ENCODE measurements at regions not wholly inside any gene's neighbourhood (a gene's known extent, or its start where the extent isn't known, plus 50 kb on each side); places are given as distances from the start of the nearest gene placed in this dataset.
A peak's percentile ranks its signal among the peaks of the same experiment; 100 is the strongest.

DNA sequence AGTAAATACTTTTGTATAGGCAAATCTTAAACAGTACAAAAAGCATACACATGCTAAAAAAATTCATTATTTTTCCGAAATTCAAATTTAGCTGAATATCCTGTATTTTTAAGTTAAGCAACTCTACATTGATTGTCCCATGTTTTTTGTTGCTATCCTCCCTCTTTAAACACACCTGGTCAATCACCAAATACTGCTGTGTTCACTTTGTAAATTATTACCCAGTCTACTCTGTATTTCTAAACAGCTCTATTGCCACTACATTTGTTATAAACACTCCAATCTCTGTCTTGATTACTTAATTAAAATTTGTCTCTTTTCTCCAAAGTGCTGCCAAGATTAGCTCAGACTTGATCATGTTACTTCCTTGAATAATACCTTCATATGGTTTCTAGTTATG, 466.5 kb upstream of the GJE1 start:
- no peak for DNase-seq

DNA sequence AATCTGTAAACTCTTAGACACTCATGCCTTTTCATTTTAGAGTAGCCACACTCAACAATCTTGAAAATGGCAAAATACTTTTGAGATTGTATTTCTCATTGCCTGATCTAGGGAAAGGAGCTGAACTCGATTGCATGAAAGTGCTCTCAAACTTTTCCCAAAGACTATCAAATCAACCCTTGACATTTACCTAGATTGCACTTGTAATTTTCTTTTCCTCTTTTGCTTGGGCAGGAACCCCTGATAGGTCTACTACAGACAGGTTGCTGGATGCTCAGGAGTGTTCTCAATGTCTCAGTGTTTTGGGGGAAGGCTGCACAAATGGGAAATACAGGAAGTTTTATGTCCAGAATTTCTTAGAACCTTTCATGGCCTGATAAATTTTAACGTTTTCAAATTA, 468.0 kb upstream of the GJE1 start:
- no peak for DNase-seq

DNA sequence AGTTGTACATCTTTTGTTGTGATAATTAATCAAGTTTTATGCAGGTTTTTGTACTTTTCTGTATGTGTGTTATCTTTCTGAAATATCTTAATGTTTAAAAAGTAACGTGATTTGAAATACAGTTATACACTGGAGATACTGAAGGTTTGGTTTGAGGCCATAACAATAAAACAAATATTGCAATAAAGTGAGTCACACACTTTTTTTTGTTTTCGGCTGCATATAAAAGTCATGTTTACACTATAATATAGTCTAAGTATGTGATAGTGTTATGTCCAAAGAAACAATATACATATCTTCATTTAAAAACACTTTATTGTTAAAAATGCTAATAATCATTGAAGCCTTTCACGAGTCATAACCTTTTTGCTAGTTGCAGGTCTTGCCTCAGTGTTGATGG, 473.1 kb upstream of the GJE1 start:
- DNase-seq, result no peak

DNA sequence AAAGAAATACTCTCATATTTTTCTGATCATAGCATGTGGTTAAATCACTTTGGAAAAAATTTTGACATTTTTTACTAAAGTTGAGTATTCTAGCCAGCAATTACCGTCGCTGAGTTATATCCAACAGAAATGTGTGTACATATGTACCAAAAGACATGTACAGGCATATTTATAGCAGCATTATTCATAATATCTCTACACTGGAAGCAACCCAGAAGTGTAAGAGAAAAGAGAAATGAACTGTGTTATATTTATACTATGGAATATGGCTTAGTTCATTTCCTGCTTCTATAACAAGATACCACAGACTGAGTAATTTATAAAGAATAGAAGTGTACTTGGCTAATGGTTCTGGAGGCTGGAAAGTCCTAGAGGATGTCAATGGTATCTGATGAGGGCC, 474.0 kb upstream of the GJE1 start:
- no peak for DNase-seq

DNA sequence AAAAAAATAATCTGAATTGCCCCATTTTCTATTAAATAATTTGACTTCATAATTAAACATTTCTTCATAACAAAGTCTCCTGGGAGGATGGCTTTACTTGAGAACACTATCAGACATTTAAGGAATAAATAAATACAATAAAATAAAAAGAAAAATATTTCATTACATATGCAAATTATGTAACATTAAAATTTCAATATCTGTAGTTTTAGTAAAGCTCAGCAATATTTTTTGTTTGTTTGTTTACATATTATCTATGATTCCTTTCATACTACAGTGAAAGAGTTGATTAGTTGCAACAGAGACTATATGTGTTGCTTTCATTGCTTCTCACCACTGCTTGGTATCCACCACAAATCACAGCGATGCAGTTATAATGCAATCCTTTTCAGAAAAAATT, 474.9 kb upstream of the GJE1 start:
- no peak for DNase-seq

DNA sequence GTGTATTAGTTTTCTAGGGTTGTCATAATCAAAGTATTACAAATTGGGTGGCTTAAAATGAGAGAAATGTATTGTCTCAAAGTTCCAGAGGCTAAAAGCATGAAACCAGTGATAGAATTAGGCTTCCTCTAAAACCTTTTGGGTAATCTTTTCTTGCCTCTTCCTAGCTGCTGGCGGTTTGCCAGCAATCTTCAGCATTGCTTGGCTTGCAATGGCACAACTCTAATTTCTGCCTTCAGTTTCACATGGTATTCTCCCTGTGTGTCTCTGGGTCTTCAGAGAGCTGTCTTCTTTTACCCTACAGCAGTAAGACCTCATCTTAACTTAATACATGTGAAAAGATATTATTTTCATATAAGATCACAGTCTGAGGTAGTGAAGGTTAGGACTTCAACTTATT, 479.1 kb upstream of the GJE1 start:
- DNase-seq, result no peak

DNA sequence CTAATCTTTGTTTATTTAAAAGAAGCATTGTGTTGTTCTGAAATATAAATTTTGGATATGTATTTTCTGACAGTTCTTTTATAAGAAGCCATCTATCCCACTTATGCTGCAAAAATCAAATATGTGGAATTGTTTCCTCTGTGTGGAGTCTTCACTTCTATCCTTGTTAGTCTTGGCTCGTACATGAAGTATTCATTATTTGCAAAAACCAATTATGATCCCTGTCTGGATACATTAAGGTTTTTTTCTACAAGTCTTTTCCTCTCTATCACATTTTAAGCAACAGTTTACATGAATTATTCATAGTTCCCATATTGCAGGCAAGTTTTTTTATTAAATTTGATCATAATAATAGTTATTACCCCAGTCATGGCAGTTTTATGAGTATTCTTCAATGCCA, 490.8 kb upstream of the GJE1 start:
- no peak for DNase-seq

DNA sequence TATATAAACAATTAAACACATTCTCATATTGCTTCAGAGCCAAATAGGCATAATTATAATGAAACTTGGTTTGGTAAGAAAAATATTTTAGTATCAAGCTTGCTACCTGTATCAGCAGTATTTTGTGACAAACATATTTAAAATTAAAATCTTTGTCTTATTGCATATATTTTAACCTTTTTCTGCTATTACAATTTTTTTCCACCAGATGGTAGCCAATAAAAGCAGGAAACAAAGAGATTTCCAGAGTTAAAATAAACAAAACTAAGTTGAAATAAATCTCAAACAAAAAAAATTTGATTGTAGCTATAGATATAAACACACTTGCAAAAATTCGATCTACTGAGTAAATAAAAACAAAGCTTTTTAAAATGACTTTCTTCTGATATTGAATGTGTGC, 491.3 kb upstream of the GJE1 start:
- no peak for DNase-seq

DNA sequence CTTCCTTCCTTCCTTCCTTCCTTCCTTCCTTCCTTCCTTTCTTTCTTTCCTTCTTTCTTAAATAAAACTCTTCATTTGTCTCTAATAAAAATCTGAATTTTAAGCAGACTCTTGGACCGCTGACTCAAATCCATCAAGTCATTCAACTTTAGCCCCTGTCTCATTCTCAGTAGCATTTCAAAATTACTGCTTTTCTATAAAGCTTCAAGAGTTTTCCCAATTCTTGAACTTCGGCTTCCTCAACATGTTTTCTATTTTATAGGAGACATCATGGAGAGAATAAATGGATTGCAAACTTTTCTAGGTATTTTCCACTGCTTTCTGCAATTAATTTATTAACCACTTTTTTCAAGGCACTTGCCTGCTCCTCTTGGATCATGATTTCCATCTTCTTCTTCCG, 497.1 kb upstream of the GJE1 start:
- no peak for DNase-seq

DNA sequence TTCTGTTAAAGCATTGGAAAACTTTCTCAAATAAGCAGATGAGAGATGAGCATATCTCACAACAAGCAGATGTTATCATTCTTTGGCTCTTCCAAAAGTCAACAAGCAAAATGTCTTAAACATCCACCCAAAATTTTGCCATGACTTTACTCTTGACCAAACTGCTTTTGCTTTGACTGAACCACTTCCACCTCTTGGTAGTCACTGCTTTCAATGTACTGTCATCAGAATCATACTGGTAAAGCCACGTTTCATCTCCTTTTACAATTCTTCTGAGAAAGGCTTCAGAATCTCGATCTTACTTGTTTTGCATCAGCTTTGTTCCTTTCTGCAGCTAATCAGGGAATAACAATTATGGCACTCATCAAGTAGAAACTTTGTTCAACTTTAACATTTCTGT, 498.5 kb upstream of the GJE1 start:
- DNase-seq, result no peak

DNA sequence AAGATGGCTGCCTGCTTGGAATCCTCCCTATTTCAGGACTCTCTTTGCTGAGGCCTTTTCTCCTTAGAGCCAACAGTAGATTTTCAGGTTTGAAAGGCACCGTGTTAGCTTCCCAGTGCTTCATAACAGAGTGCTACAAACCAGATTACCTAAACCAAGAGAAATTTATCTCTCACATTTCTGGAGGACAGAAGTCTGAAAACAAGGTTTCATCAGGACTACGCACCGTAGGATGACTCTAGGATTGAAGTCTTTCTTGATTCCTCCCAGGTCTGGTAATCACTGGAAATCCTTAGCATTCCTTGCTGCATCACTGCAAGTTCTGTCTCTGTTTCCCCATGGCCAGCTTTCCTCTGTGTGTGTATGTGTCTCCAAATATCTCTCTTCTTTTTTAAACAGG, 508.4 kb upstream of the GJE1 start:
- DNase-seq, result no peak

DNA sequence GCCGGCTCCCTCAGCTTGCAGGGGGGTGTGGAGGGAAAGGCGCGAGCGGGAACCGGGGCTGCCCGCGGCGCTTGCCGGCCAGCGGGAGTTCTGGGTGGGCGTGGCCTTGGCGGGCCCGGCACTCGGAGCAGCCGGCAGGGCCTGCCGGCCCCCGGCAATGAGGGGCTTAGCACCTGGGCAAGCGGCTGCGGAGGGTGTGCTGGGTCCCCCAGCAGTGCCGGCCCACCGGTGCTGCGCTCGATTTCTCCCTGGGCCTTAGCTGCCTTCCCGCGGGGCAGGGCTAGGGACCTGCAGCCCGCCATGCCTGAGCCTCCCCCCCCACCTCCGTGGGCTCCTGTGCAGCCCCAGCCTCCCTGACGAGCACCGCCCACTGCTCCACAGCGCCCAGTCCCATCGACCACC, 514.5 kb upstream of the GJE1 start:
- DNase-seq, result no peak

DNA sequence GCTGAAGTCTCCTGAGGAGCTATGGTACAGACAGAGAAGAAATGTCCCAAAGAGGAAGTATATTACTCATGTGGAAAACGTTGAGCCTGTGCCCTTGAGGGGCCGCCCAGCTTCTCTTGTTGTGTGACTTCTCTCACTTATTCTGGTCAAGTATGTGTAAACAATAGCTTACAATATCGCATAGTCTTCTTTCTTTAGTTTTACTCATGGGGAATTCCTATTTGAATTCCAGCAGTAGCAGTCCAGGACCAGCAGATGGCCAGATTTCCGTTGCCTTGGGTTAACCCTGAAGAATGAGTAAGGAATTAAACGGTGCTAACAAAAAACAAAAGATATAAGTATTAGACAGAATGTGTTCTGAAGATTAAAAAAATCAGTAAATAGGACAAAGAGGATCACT, 522.0 kb upstream of the GJE1 start:
- DNase-seq, result no peak

DNA sequence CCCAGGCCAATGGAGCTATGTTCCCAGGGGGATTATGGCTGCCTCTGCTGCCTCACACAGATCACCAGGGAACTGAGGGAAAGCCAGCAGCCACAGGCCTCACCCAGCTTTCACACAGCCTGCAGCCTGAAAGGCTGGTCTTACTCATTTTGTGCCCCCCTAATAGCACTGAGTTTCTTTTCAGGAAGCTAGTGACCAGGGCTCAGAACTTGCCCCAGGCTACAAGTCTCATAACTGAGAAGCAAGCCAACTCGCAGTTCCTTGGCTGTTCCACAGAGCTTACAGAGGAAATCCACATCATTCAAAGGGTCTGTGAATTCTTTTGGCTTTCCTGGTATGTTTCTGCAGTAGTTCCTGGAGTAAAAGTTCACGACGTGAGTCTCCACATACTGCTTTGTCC, 524.8 kb upstream of the GJE1 start:
- DNase-seq, result no peak

DNA sequence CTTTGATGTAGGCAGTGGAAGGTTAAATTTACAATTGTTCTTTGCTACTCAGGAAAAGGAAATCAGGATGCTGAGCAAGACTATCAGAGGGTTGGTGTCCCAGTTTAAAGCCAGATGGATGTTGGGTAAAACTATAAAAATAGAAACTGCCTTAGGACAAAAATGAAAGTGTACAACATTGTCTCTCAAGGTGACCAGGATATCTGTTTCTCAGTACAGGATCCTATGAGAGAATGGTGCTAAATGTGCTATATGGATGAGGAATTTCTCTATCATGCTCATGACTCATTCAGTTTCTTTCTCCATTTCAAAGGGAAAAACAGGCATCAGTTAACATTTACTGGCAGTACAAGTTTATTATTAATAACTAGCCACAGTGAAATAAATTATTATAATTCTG, 534.2 kb upstream of the GJE1 start:
- no peak for DNase-seq

DNA sequence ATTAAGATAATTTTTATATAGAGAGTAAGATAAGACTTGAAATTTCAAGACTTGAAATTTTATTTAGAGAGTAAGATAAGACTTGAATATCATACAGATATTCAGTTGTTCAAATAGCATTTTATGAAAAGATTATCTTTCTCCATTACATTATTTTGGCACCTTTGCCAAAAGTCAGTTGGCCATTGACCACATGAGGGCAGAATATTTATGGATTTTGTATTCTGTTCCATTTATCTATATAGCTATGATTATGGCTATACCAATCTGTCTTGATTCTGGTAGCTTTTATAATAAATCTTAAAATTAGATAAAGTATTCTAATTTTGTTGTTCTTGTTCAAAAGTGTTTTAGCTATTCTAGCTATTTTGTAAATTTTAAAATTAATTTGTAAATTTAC, 537.9 kb upstream of the GJE1 start:
- DNase-seq, result no peak

DNA sequence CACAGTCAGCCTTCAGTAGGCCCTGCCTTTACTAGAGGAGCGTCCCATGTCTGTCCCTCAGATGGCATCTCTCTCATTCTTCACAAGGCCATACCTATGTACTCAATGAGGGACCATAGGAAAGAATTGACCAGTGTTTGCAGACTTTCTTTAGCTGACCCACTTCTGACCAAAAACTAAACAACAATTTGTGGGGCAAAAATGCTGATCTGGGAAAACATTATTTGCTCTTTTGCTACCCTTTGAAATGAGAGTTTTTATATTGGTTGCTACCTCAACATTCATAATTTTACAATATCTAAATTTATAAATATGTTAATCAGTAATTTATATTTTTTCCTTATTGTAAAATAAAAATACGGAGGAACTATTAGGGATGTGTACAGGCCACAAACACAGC, 539.4 kb upstream of the GJE1 start:
- no peak for DNase-seq

DNA sequence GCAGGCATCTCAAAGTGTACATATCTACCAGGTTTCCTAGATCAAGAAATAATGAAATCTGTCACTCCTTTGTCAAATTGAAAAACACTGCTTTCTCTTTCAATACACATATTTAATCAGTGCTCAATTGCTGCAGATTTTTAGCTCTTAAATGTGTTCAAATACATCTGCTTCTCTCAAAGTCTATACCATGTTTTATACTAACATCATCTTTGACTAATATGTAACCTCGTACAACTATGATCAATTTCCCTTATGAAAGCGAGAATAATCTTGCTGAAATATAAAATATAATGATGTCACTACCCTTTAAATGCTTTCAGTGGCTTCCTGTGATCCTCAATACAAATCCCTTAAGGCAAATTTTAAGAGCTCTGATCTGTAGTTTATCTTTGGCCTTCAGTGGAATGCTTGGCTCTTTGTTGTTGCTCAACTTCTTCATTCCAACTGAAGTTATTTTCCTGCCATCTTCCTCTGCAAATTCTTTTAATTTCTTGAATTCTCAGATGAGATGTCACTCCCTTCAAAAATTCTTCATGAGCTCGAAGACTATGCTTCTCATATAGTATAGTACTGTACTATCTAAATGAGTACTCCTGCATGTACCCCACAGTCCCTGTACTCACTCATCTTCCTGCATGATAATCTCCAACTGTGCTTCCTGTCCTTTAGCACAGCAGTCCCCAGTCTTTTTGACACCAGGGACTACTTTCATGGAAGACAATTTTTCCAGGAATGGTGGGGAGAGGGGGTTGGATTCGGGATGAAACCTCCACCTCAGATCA, 545.1 kb upstream of the GJE1 start:
- no peak for DNase-seq

DNA sequence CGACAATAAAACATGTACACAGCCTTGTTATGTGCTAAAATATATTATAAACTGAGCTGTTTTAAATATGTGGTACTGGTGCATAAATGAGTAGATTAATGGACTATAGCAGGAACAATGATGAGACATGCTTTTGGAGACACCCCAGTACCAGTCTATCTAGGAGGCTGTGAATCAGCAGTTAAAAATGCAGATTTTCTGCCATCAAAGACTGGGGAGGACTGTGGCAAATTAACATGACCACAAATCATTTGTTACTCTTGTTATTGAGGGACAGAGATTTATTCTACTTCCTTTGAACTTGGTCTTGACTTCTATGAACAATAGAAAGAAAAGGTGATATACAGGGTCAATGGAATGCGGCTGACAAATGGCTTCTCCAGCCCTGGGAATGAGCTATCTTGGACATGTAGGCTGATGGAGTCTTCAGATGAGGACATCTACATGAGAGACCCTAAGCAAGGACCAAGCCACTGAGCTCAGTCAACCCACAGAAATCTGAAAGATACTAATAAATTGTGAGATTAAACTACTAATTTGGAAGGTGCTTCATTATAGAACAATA, 551.7 kb upstream of the GJE1 start:
- no peak for DNase-seq

DNA sequence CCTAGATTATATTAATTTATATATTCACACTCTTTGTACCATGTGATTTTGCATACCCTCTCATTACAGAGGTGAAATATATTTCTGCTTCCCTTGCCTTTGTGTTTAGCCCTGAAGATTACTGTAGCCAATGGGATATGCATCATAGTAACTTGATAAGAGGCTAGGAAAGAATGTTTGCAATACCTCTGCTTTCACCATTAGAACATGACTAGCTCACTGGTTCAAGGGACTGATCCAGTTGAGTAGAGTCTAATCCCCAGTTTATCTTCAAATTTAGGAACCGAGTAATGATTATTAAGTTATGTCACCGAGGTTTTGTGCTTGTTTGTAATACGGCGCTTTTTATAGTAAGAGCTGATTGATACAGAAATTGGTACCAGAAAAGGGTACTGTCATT, 552.6 kb upstream of the GJE1 start:
- DNase-seq, result no peak

DNA sequence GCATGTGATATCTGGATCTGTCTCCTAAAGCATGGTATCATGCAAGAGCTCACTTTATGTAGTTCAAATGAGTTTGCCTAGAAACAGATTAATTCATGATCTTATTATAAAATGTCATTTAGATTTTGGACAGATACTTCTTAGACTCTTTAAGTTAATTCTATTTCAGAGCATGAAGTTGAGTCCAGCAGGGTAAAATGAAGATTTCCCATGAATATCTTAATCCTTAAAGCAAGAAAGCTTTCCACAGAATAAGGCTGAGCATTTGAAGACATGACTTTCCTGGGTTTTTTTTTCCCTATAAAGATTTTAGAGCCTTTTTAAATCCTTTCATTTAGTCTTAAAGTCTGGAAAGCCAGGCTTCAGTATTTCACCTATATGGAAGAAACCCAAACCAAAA, 556.0 kb upstream of the GJE1 start:
- DNase-seq, result no peak

DNA sequence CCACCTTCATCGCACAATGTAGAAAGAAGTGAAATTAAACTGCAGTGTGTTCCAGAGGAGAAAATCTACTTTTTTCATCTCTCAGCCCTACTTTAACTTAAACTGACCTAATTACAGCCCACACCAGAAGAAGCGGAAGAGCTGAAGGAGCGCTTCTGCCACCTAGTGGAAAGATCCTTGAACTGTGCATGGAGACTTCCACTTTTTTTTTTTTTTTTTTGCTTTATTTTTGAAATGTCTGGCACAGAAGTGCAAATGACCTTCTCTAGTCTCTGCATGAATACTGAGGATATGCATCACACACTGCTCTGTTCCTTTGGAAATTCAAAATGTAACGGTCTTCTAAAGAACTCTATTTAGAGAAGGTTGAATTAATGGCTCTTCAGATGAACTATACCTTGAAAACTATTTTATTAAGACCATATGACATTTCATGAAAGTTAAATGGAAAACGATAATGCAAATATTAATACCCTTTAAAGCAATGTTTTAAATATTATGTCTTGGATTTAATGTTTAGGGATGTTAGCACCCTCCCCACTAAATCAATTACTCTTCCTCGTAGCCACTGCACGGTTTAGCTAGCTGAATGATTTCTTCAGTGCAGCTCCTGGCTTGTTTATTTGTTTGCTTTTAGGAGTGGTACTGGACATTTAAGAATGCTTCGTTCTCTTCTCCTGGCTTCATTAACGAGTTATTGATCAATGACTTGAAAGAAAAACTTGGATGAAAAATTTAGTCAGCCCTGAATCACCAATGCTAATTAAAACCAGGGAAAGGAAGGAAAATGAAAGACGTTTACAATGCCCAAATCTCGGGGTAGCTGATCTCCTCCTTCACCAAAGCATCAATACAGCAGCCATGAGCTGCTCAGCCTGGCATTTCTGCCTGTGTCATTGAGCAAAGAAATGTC, 569.6 kb upstream of the GJE1 start:
- DNase-seq, result peak; percentile 69

DNA sequence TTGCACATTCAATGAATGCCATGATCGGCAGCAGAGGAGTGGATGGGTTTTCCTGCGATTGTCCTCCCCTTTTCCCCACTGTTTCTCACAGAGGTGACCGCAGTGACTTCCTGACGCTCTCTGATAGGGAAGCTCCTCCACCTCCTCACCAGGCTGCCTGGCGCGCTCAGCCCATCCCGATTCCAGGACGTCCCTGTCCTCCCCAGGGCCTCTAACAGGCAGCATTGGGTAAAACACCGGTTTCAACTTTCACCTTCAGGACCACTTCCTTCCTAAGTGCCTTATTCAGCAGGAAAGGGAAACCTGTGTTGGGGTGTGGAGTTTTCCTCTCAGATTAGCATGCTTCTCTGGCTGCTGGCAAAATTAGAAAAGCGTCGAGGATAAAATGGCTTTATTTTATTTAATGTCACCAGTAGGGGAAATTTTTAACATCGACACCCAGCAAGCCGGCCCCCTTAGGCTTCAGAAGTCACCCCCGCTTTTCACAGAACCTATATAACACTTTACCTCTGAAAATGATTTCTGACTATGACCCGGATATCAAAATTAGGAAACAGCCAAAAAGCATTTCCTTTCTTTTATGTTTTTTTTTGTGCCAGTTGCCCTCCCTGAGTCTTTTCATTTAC, 570.4 kb upstream of the GJE1 start:
- DNase-seq, result no peak

DNA sequence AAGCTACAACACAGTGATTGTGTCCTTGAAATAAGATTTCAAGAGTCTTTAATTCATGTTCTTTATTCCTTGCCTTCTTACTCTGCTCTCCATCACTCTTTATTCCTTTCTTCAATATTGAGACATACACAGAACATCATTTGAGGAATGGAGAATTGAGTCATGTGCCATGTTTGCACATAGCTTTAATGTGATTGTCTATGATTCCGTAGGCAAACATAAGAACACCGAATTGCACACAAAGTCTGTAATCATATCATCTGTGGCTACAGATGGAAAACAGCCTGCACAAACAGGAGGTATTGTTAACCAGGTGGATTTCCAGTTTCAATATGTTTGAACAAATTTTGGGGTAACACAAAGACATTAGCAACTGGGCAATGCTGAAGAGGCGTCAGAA, 571.6 kb upstream of the GJE1 start:
- no peak for DNase-seq
